ENCODE measurements at regions not wholly inside any gene's neighbourhood (a gene's known extent, or its start where the extent isn't known, plus 50 kb on each side); places are given as distances from the start of the nearest gene placed in this dataset.

GRCh38 chr1:90370686-90371447, 346.2 kb downstream of the BARHL2 start:
- no peaks in the 10 kb centered on the region for H3K36me3 ChIP-seq (ENCODE audit: low read length)
- H3K9me3 ChIP-seq (ENCODE audit: insufficient read depth, low read length): no peaks in the 10 kb centered on the region
- no peaks in the 10 kb centered on the region for H3K27me3 ChIP-seq (ENCODE audit: low read length)
- H3K79me2 ChIP-seq (ENCODE audit: insufficient read depth, low read length): no peaks in the 10 kb centered on the region
- no peak overlapping the region for H3K9ac ChIP-seq (ENCODE audit: low read length)
- TF ChIP-seq CTCF (IDR thresholded peaks at IDR 0.05; ENCODE audit: insufficient read depth, low read length, poor library complexity, severe bottlenecking) (no peak), EZH2phosphoT487 (conservative IDR thresholded peaks at IDR 0.05; ENCODE audit: low read length) (no peak)
- no peak overlapping the region for H3K4me3 ChIP-seq (ENCODE audit: insufficient read depth, low read length, poor library complexity, severe bottlenecking)
- no peak overlapping the region for H3K27ac ChIP-seq (ENCODE audit: low read depth, low read length)
- no peak overlapping the region for H2AFZ ChIP-seq (ENCODE audit: low read depth, low read length, severe bottlenecking)
- H3F3A ChIP-seq (ENCODE audit: insufficient read depth): no peaks in the 10 kb centered on the region
- H4K20me1 ChIP-seq (ENCODE audit: low read depth, low read length): no peaks in the 10 kb centered on the region
- no peaks in the 10 kb centered on the region for H3K9me2 ChIP-seq (replicated peaks; ENCODE audit: insufficient read depth, low read length)
- H3K4me2 ChIP-seq (ENCODE audit: low read depth, low read length, poor library complexity, severe bottlenecking): no peak overlapping the region

GRCh38 chr1:90362163-90362562, 354.9 kb downstream of the BARHL2 start:
- Histone ChIP-seq H2AFZ (ENCODE audit: low read depth, low read length, severe bottlenecking) (no peak overlapping the region), H3K9me2 (replicated peaks; ENCODE audit: insufficient read depth, low read length) (no peaks in the 10 kb centered on the region)

GRCh38 chr1:90361026-90361425, 356.1 kb downstream of the BARHL2 start:
- Histone ChIP-seq H3K27me3 (ENCODE audit: low read length) (no peaks in the 10 kb centered on the region), H3K27ac (ENCODE audit: low read depth, low read length) (no peak overlapping the region), H3K36me3 (ENCODE audit: low read length) (no peaks in the 10 kb centered on the region), H4K20me1 (ENCODE audit: low read depth, low read length) (no peaks in the 10 kb centered on the region), H3K4me2 (ENCODE audit: low read depth, low read length, poor library complexity, severe bottlenecking) (no peak overlapping the region), H3K79me2 (ENCODE audit: insufficient read depth, low read length) (no peaks in the 10 kb centered on the region), H3K4me3 (ENCODE audit: insufficient read depth, low read length, poor library complexity, severe bottlenecking) (no peak overlapping the region), H3K9me2 (replicated peaks; ENCODE audit: insufficient read depth, low read length) (no peaks in the 10 kb centered on the region), H3K9ac (ENCODE audit: low read length) (no peak overlapping the region), H2AFZ (ENCODE audit: low read depth, low read length, severe bottlenecking) (no peak overlapping the region), H3F3A (ENCODE audit: insufficient read depth) (no peaks in the 10 kb centered on the region), H3K9me3 (ENCODE audit: insufficient read depth, low read length) (no peaks in the 10 kb centered on the region)
- TF ChIP-seq CTCF (IDR thresholded peaks at IDR 0.05; ENCODE audit: insufficient read depth, low read length, poor library complexity, severe bottlenecking) (no peak), EZH2phosphoT487 (conservative IDR thresholded peaks at IDR 0.05; ENCODE audit: low read length) (no peak)

More at GRCh38 chr1:90362163-90362562, 354.9 kb downstream of the BARHL2 start:
- no peaks in the 10 kb centered on the region for H3K36me3 ChIP-seq (ENCODE audit: low read length)
- no peaks in the 10 kb centered on the region for H3K79me2 ChIP-seq (ENCODE audit: insufficient read depth, low read length)
- H3K4me3 ChIP-seq (ENCODE audit: insufficient read depth, low read length, poor library complexity, severe bottlenecking): no peak overlapping the region
- TF ChIP-seq CTCF (IDR thresholded peaks at IDR 0.05; ENCODE audit: insufficient read depth, low read length, poor library complexity, severe bottlenecking) (no peak), EZH2phosphoT487 (conservative IDR thresholded peaks at IDR 0.05; ENCODE audit: low read length) (no peak)
- H3F3A ChIP-seq (ENCODE audit: insufficient read depth): no peaks in the 10 kb centered on the region
- no peak overlapping the region for H3K9ac ChIP-seq (ENCODE audit: low read length)
- no peak overlapping the region for H3K27ac ChIP-seq (ENCODE audit: low read depth, low read length)
- H4K20me1 ChIP-seq (ENCODE audit: low read depth, low read length): no peaks in the 10 kb centered on the region
- H3K9me3 ChIP-seq (ENCODE audit: insufficient read depth, low read length): no peaks in the 10 kb centered on the region
- no peaks in the 10 kb centered on the region for H3K27me3 ChIP-seq (ENCODE audit: low read length)
- no peak overlapping the region for H3K4me2 ChIP-seq (ENCODE audit: low read depth, low read length, poor library complexity, severe bottlenecking)

Data from SU-DHL-6 (cell line).